HG03575 (cell line): ENCODE measurements at regions not wholly inside any gene's neighbourhood (a gene's known extent, or its start where the extent isn't known, plus 50 kb on each side); places are given as distances from the start of the nearest gene placed in this dataset.

Experiments
- ATAC-seq: cut with Tn5 transposase; IDR thresholded peaks from one replicate; pipeline ENCODE4 v1.9.1; 2021; ENCODE audit not compliant: unreplicated experiment, insufficient number of reproducible peaks, low FRiP score; ENCODE audit errors: extremely low read depth

- no peak for ATAC-seq
Measured at GRCh38 chr1:68339505-68339904, 107.2 kb upstream of the WLS start.

GRCh38 chr1:68338081-68338480, 105.8 kb upstream of the WLS start:
- ATAC-seq, result no peak

- no peak for ATAC-seq
Measured at GRCh38 chr1:68332041-68332440, 99.7 kb upstream of the WLS start.

- no peak for ATAC-seq
Measured at GRCh38 chr1:68331117-68331865, 99.0 kb upstream of the WLS start.

GRCh38 chr1:68330391-68330790, 98.1 kb upstream of the WLS start:
- ATAC-seq, result no peak

GRCh38 chr1:68329096-68329835, 96.9 kb upstream of the WLS start:
- no peak for ATAC-seq

GRCh38 chr1:68328490-68328889, 96.2 kb upstream of the WLS start:
- ATAC-seq, result no peak

- no peak for ATAC-seq
Measured at GRCh38 chr1:68327414-68327813, 95.1 kb upstream of the WLS start.

GRCh38 chr1:68326481-68326880, 94.2 kb upstream of the WLS start:
- ATAC-seq, result no peak

- no peak for ATAC-seq
Measured at GRCh38 chr1:68324316-68324715, 92.0 kb upstream of the WLS start.

- no peak for ATAC-seq
Measured at GRCh38 chr1:68322837-68323687, 90.7 kb upstream of the WLS start.

GRCh38 chr1:68322096-68322495, 89.8 kb upstream of the WLS start:
- no peak for ATAC-seq

GRCh38 chr1:68321084-68321685, 88.9 kb upstream of the WLS start:
- no peak for ATAC-seq

- no peak for ATAC-seq
Measured at GRCh38 chr1:68320349-68320748, 88.0 kb upstream of the WLS start.

- no peak for ATAC-seq
Measured at GRCh38 chr1:68319907-68320306, 87.6 kb upstream of the WLS start.

GRCh38 chr1:68317543-68317942, 85.2 kb upstream of the WLS start:
- no peak for ATAC-seq

GRCh38 chr1:68314151-68314780, 81.9 kb upstream of the WLS start:
- ATAC-seq, result no peak

- ATAC-seq, result no peak
Measured at GRCh38 chr1:68313735-68314134, 81.4 kb upstream of the WLS start.

- no peak for ATAC-seq
Measured at GRCh38 chr1:68308034-68308433, 75.7 kb upstream of the WLS start.
